ENCODE measurements at regions not wholly inside any gene's neighbourhood (a gene's known extent, or its start where the extent isn't known, plus 50 kb on each side); places are given as distances from the start of the nearest gene placed in this dataset.

GRCh38 chr6:71399279-71399678, 110.7 kb downstream of the OGFRL1 start:
- no peak for DNase-seq

GRCh38 chr6:71400852-71401251, 112.2 kb downstream of the OGFRL1 start:
- no peak for DNase-seq

DNA sequence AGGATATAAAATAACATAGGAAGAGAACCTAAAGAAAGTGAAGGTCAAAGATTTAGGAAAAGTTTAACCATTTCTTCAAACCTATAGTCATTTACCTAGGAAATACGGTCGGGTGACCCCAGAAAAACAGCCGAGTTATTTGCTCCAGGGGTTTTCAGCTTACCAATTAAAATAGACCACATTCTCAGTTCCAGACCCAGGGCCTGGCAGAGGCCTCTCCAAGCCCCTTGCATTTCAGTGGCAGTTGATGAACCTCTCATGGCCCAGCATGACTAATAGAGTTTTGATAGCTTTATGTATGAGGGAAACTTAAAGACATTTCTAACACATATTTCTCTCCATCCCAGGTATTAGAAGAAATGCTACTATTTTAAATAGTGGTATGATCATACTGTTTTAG, 113.5 kb downstream of the OGFRL1 start:
- DNase-seq = no peak

DNA sequence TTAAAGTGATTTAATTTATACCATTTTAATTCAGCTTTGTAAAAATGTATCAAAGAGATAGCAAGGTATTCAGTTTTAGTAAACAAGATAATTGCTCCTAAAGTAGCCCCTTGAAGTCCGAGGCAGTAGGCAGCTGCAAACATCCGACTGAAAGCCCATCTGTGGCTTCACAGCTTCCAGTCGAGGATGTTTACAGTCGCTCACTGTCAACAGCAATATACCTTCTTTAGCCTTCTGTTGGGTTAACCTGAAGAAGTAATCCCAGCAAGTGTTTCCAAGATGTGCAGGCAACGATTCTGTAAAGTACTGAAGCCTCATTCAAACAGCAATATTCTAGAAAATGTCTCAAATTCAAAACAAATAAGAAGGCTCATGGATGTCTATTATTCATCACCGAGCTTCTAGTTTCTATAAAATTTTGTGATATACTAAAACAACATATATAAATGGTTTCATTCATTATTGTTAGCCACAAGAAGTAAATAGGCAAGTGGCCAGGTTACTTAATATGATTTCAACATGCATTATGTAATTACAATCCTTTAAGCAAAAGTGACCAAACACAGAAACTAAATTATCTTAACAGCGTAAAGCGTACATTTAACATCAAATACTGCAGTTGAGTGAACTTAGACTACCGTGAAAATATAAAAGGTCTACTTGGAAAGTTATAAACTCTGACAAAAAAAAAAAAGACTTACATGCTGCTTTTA, 115.0 kb downstream of the OGFRL1 start:
- no peak for DNase-seq

DNA sequence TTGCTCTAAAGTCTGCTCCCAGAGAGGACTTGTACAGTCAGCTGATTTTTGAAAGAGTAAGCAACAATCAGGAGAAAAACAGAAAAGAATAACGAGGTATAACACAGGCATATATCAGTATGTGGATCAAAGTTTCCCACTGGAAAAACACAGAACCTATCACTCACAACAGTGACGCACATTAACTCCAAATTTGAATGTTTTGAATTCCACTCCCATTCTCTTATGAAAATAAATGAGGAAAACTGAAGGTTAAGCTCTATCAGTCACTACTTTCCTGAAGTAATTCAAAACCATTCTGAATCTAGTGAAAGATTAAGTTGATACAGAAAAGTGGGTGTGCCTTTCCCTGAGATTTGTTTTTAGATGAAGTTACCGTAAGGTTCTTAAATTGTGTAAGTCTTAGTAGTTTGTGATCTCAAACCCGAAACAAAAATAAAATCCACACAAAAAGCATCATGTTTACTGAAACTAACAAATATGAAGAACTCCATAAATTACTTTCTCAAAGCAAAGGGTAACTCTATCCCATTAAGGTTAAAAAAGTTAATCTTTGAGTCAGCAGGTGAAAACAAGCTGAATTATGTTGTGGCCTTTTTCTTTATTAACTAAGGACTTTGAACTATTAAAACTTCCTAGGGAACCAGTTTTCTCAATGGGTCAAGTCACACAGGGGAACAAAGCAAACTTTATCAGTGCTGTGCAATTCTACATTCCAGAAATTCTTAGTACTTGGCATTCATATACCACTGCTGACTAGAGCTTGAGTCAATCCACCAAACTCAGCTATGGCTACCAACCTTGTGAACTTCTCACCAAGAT, 115.7 kb downstream of the OGFRL1 start:
- DNase-seq = no peak

GRCh38 chr6:71404967-71405278, 116.3 kb downstream of the OGFRL1 start:
- no peak for DNase-seq

DNA sequence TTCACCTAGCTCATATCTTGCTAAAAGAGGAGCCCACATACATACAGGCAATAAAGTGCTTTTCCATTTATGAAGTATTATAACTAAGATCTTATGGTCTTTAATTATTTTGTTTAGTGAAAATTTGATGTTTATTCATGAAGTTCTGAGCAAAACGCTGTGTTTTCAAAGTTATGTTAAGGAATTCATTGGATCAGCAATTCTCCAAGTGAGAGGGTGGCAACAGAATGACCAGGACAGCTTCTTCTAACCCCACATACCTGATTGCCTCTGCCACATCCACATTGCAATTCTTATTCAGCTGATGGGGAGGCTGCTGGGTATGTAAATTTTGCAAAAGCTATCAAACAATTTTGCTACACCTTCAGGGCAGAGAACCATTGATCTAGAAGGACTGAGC, 116.8 kb downstream of the OGFRL1 start:
- no peak for DNase-seq

DNA sequence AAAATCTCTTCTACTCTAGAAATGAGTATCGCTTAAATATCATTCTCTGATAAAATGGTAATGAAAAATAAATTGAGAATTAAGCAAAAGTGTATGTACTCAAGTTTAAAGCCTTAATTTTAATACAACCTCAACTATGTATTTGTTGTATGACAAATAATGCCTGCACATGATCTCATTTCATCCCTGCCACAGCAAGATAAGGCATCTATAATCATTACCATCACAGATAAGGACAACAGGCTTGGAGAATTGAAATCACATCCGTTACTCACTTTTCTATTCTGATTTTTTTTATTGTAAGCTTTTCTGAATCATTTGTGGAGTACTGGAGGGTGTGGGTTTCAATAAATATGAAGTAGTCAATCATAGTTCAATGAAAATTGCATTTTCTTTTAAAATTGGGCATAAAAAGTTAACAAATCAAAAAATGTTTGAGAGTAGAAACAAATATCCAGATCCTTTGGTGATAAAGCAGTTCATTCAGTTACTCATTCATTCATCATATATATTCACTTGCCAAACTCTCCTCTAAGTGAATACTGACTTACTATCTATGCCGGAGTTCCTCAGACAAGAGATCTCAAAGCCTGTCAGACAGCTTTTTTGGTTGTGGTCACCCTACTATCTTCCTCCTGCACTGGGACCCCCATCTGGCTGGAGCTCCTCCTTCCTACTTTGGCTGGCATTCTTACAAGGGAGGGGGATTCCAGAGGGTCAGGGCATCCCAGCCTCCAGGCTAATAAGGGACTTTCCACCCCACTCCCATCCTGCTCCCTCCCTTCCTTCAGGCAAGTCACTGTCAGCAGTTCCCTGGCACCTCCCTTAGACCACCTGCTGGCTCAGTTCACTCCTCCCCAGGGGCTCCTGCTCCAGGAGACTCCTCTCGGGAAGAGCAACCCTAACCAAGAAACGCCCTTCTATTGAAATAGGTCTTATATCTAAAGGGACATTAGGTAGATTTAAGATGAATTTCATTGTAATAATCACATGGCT, 118.6 kb downstream of the OGFRL1 start:
- DNase-seq = no peak

- DNase-seq = no peak
Observed at GRCh38 chr6:71408787-71409723, 120.4 kb downstream of the OGFRL1 start.

GRCh38 chr6:71410164-71410566, 121.6 kb downstream of the OGFRL1 start:
- DNase-seq = no peak

GRCh38 chr6:71410681-71411080, 122.1 kb downstream of the OGFRL1 start:
- no peak for DNase-seq

DNA sequence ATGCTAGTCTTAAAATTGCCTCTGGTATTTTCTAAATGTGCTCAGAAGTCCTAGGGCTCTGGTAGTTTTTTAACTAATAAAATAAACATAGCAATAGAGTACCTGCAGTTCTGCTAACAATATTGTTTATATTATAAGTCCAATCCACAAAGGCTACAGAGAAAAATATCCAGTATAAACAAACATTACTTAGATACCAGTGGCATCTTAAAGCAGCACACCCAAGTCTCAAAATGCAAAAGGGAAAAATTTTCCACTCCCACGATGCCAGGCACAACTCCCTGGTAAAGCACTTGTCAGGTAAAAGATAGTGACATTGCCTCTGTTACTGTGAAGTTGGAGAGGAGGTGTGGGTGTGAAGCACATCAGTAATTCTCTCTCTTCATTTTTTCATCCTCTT, 123.3 kb downstream of the OGFRL1 start:
- DNase-seq = no peak

GRCh38 chr6:71412559-71413140, 124.0 kb downstream of the OGFRL1 start:
- no peak for DNase-seq

DNA sequence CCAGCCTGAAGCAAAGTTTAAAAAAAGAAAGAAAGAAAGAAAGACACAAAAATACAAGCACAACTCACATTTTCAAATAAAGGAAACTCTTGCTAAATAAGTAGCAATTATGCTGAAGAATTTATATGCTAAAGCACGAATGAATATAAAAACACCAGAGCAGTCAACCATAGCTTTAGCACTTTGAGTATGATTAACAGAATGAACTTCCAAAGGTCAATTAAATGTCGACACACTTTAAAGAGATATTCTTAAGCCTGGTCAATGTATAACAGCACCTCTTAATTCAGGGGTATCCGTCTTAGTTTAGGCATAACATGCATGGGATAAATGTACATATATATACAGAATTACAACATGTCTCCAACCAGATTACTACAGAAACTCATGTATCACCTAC, 125.9 kb downstream of the OGFRL1 start:
- DNase-seq = no peak

GRCh38 chr6:71419217-71420094, 130.8 kb downstream of the OGFRL1 start:
- no peak for DNase-seq

DNA sequence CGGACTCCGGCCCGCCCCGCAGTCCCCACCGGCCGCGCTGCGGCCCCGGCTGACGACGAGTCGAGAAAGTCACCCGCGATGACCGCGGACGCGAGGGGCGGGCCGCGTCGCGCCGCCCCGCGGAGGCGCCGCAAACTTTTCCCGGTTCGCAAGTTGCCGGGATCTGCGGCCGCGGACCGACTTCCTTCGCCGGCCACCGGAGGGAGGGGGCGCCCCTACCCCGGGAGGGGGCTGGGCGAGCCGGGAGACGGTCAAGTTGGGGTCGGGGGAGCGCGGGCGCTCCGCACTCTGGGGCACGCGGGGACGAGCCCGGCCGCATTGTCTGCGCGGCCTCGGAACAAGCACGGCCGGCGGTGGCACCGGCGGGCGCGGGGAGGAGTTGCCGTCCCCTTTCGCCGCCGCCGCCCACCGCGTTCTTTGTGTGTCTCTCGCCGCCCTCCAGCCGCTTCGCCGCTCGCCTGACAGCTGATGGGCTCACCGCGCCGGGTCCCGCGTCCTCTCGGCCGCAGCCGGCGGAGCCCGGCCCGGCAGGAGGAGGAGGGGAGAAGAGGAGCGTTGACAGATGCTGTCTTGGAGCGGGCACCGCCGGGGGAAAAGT, 131.6 kb downstream of the OGFRL1 start:
- DNase-seq = no peak

DNA sequence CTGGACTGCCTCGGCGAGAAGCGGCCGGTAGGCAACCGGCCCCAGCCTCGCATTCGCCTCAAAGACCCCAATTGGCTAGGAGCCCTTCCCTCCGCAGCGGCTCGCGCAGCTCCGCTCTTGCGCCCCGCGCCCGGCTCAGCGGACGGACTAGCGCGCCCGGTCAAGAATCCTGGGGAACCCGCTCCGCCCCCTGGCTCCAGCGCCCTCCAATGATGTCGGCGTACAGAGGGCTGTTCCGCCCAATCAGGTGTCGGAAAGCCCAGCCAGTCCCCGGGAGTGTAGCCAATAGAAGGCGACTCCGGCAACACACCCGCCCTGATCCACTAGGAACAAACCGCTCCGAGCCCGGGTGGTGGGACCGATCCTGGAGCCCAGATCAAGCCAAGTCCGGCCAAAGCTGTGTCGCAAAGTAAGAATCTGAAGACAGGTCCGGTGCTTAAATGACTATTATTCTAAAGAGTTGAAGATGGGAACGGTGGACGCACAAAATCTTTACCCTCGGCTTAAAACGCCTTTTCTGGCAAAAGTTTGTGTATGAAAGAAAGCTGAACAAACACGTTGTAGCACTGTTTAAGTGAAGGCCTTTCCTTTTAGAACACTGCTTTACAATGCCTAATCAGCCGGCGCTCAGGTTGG, 132.2 kb downstream of the OGFRL1 start:
- DNase-seq = no peak

DNA sequence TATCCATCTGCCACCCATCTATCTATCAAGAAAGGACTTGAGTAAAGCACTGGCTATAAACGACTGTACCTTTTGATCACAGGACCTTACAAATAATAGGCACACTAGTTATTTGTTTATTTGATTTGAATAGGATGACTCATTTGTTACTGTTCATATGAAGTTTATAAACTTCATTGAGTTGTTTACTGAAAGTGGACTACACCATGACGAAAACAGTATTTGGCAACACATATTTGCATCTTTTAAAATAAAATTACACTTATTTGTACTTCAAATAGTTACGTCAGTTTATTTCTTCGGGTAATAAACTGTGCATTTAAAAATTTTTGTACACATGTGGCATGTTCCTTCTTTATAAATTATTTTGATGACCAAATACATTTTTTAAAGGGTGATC, 133.0 kb downstream of the OGFRL1 start:
- DNase-seq = no peak

DNA sequence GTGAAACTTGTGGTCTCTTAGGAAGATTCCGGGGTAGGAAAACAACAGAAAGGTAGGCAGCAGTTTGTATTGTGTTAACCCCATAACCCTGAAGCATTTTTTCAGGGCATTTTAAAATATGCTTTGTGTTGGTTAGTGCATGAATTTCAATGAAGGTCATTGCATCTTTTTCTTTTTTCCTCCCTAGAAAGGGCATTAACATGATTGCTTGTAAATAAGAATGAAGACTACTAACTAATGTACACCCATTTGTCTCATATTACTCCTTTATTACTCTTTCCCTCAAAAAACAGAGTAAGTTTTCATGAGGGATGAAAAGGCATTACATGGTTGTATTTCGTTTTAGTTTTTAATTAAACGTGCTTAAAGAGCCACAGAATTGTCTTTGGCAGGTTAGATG, 141.4 kb downstream of the OGFRL1 start:
- DNase-seq = no peak

DNA sequence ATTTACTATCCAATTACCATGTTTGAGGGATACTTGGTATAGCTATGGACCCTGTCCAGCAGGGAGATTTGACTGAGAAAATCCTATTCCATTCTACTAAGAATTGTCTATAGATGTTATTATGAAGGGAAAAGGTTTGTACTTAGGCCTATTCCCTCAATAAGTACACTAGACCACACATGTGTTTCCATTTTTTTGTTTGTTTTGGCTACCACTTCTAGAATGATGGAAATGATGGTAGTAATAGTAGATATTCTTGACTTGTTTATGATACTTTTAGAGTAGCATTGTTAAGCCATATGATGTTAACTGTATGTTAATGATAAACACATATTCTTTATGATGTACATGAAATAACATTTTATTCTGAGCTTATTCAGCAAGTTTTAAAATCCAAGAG, 144.8 kb downstream of the OGFRL1 start:
- no peak for DNase-seq

Data from CD4-positive, alpha-beta T cell treated with Interleukin-21 for 1 hour (primary cell).